ENCODE measurements at regions not wholly inside any gene's neighbourhood (a gene's known extent, or its start where the extent isn't known, plus 50 kb on each side); places are given as distances from the start of the nearest gene placed in this dataset.

- Histone ChIP-seq H3K79me2 (ENCODE audit: insufficient read depth, low read length) (no peaks in the 10 kb centered on the region), H3K27me3 (ENCODE audit: insufficient read depth, low read length) (no peaks in the 10 kb centered on the region), H3K9ac (ENCODE audit: low read length) (no peak overlapping the region), H3K9me2 (ENCODE audit: low read depth, low read length) (no peaks in the 10 kb centered on the region), H3K9me3 (ENCODE audit: low read length) (no peaks in the 10 kb centered on the region), H4K20me1 (ENCODE audit: insufficient read depth, low read length) (no peaks in the 10 kb centered on the region), H3K4me2 (ENCODE audit: low read length) (no peak overlapping the region), H3K27ac (ENCODE audit: low read depth, low read length, poor library complexity, severe bottlenecking) (no peak overlapping the region), H2AFZ (ENCODE audit: low read length) (no peak overlapping the region), H3K4me1 (ENCODE audit: insufficient read depth, low read length, severe bottlenecking) (no peaks in the 10 kb centered on the region), H3K4me3 (ENCODE audit: low read depth, low read length, poor library complexity, severe bottlenecking) (no peak overlapping the region), H3F3A (ENCODE audit: insufficient read depth, low read length) (no peaks in the 10 kb centered on the region), H3K36me3 (ENCODE audit: insufficient read depth, low read length) (no peaks in the 10 kb centered on the region)
- no peak for TF ChIP-seq CTCF (IDR thresholded peaks at IDR 0.05; ENCODE audit: low read length)
- no peak for TF ChIP-seq EZH2 (IDR thresholded peaks at IDR 0.05; ENCODE audit: borderline replicate concordance, low read length)
These were observed 1173.9 kb upstream of the LRRTM3 start for GRCh38 chr10:65751896-65752295.

- no peak overlapping the region for H3K9ac ChIP-seq (ENCODE audit: low read length)
- H2AFZ ChIP-seq (ENCODE audit: low read length), result no peak overlapping the region
- no peak overlapping the region for H3K27ac ChIP-seq (ENCODE audit: low read depth, low read length, poor library complexity, severe bottlenecking)
- no peak overlapping the region for H3K4me2 ChIP-seq (ENCODE audit: low read length)
- no peaks in the 10 kb centered on the region for H3K4me1 ChIP-seq (ENCODE audit: insufficient read depth, low read length, severe bottlenecking)
- H3K4me3 ChIP-seq (ENCODE audit: low read depth, low read length, poor library complexity, severe bottlenecking), result no peak overlapping the region
- TF ChIP-seq CTCF (IDR thresholded peaks at IDR 0.05; ENCODE audit: low read length) (no peak), EZH2 (IDR thresholded peaks at IDR 0.05; ENCODE audit: borderline replicate concordance, low read length) (no peak)
- H3K36me3 ChIP-seq (ENCODE audit: insufficient read depth, low read length), result no peaks in the 10 kb centered on the region
- H4K20me1 ChIP-seq (ENCODE audit: insufficient read depth, low read length), result no peaks in the 10 kb centered on the region
- no peaks in the 10 kb centered on the region for H3K9me3 ChIP-seq (ENCODE audit: low read length)
- no peaks in the 10 kb centered on the region for H3K79me2 ChIP-seq (ENCODE audit: insufficient read depth, low read length)
- H3K27me3 ChIP-seq (ENCODE audit: insufficient read depth, low read length), result no peaks in the 10 kb centered on the region
- H3K9me2 ChIP-seq (ENCODE audit: low read depth, low read length), result no peaks in the 10 kb centered on the region
- H3F3A ChIP-seq (ENCODE audit: insufficient read depth, low read length), result no peaks in the 10 kb centered on the region
These were observed 1172.3 kb upstream of the LRRTM3 start for GRCh38 chr10:65753532-65753931.

GRCh38 chr10:65754112-65754511, 1171.7 kb upstream of the LRRTM3 start:
- no peak overlapping the region for H3K9ac ChIP-seq (ENCODE audit: low read length)
- no peaks in the 10 kb centered on the region for H3K4me1 ChIP-seq (ENCODE audit: insufficient read depth, low read length, severe bottlenecking)
- H3K36me3 ChIP-seq (ENCODE audit: insufficient read depth, low read length), result no peaks in the 10 kb centered on the region
- no peak overlapping the region for H3K4me2 ChIP-seq (ENCODE audit: low read length)
- no peaks in the 10 kb centered on the region for H3K9me2 ChIP-seq (ENCODE audit: low read depth, low read length)
- no peak for TF ChIP-seq CTCF (IDR thresholded peaks at IDR 0.05; ENCODE audit: low read length)
- no peak for TF ChIP-seq EZH2 (IDR thresholded peaks at IDR 0.05; ENCODE audit: borderline replicate concordance, low read length)
- no peaks in the 10 kb centered on the region for H3K79me2 ChIP-seq (ENCODE audit: insufficient read depth, low read length)
- H3K27ac ChIP-seq (ENCODE audit: low read depth, low read length, poor library complexity, severe bottlenecking), result no peak overlapping the region
- H3K9me3 ChIP-seq (ENCODE audit: low read length), result no peaks in the 10 kb centered on the region
- H4K20me1 ChIP-seq (ENCODE audit: insufficient read depth, low read length), result no peaks in the 10 kb centered on the region
- no peaks in the 10 kb centered on the region for H3F3A ChIP-seq (ENCODE audit: insufficient read depth, low read length)
- H3K4me3 ChIP-seq (ENCODE audit: low read depth, low read length, poor library complexity, severe bottlenecking), result no peak overlapping the region
- no peaks in the 10 kb centered on the region for H3K27me3 ChIP-seq (ENCODE audit: insufficient read depth, low read length)
- no peak overlapping the region for H2AFZ ChIP-seq (ENCODE audit: low read length)
